Activated naive CD4-positive, alpha-beta T cell treated with anti-CD3 and anti-CD28 coated beads, Interleukin-2, amount 50 U/mL, for 16 hours (primary cell): ENCODE measurements at regions not wholly inside any gene's neighbourhood (a gene's known extent, or its start where the extent isn't known, plus 50 kb on each side); places are given as distances from the start of the nearest gene placed in this dataset.

Experiments
- DNase-seq: peaks from one replicate; pipeline ENCODE4 v3.0.0-alpha.2; 2020

DNA sequence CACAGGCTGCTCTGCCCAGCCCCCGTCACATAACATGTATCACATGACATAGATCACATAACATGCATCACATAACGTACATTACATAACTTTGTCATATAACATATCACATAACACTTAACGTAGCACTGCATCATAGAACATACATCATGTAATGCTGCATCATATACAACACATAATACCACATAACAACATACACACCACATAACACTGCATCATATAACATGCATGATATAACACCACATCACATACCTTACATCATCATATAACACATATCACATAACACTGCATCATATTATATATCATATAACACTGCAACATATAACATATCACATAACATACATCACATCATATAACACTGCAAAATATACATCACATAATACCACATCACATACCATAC is 83.8 kb downstream of the AXIN2 start:
- no peak for DNase-seq

DNA sequence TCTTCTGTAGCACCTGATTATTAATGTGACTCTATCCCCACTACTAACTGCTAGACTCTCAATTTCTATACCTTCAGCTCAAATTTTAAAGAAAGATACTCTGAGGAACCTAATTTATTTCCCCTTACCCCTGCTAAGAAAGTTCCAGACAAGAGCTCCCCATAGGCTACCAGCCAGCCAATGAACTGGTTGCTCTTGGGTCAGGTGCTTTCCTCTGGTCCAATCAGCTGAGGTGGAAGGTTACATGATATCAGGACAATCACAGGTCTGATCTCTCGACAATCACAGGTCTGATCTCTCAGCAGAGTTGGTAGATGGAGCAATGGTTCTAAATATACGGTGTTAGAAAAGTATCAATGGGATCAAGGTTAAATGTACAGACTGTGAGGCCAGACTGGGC is 86.8 kb downstream of the AXIN2 start:
- DNase-seq, result no peak

DNA sequence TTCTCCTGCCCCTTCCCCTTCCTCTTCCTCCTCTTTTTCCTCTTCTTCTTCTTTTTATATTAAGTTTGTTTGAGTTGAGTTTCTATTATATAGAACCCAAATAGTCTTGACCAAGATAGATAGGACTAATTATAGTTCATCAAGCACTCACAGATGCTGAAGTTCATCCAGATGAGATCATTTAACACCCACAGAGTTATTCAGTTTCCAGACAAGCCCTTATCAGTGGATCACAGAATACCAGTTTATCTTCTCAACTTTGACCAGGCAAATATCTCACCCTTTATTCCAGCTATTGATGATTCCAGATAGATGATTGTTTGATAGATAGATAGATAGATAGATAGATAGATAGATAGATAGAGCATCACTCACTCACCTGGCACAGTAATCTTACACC is 87.5 kb downstream of the AXIN2 start:
- no peak for DNase-seq

DNA sequence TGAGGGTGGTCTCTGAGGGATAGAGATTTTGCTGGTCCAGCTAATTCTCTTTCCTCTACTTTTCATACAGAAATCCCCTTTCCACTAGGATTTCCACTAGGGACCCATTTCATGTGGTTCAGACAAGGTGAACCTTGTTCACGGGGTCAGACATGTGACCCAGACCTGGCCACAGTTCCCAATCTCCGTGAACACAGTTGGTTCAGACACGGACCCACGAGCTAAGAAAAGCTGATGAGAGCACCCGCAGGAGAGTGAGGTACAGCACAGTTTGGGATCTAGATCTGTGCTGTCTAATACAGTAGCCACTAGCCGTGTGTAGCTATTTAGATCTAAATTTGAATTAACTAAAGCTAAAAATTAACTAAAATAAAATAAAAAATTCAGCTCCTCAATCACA is 88.1 kb downstream of the AXIN2 start:
- DNase-seq, result no peak

DNA sequence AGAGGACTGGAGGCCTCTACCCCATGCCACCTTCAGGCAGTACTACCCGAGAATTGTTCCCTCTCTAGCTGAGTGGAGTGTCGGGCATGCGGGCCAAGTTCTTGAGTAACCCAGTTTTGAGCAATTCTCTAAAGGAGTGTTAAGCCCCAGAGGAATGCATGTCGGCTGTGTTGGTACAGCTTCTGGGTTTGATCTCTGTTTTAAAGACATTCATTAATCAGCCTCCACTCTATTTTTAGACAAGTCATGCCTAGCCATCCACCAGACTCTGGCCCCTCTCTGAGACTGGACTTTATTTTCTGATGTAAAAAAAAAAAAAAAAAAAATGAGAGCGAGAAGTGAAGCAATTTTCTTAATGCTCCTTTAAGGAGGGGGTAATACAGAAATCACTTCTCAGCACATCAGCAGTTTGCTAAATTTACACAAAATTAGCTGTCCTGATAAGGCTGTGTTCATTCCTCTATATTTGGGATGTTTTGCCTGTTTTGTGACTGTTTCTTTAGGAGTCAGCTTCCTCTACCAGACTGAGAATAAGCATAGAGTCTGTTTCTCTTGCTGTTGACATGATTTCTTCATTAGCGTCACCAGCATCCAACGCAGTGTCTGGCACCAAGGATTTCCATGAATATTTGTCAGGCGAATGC is 88.7 kb downstream of the AXIN2 start:
- no peak for DNase-seq

DNA sequence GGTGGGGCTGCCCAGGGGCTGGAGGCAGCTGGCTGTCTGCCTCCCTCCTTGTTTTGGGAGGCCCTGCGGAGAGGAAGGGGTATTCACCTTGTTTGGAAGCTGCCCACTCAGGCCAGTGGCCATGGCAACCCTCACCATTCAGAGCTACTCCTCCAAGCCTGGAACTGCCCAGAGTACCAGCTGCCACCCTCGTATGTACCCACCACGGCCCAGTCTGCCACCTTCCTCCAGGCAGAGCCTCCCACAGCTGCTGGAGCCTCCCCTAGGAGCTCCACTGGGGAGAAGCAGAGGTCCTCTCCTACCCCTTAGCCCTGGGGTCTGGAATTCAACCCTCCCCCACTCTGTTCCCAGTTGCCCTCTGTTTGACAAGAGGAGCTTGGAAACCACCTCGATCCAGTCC is 90.7 kb downstream of the AXIN2 start:
- no peak for DNase-seq

DNA sequence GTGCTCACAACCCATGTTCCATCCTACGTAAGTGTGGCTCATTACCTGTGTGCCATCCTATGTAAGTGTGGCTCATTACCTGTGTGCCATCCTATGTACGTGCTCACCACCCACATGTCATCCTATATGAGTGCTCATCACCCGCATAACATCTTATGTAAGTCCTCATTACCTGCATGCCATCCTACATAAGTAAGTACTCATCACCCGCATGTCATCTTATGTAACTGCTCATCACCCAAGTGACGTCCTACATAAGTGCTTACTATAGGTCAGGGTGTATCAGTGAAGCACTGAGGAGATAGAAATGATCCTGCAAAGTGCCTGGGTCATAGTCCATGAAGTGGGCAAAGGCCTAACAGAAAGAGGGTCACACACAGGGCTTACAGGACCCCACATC is 93.1 kb downstream of the AXIN2 start:
- no peak for DNase-seq

DNA sequence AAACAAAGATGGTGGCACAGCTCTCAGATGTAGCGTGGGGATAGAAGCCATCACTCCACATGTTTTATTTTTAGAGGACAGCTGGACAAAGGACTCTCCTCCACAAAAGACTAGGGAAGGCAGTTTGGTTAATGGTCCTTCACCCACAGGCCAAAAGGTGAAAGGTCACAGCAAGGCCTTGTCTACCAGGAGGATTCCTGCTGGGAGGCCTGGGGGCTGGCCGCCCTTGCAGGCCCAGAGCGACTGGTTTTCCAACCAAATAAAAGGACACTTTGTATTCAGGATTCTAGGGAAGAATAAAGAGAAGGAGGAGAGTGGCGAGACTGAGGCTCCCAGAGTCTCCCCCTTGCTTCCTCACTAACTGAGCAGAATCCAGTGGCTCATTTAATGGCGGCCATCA is 94.3 kb downstream of the AXIN2 start:
- no peak for DNase-seq

DNA sequence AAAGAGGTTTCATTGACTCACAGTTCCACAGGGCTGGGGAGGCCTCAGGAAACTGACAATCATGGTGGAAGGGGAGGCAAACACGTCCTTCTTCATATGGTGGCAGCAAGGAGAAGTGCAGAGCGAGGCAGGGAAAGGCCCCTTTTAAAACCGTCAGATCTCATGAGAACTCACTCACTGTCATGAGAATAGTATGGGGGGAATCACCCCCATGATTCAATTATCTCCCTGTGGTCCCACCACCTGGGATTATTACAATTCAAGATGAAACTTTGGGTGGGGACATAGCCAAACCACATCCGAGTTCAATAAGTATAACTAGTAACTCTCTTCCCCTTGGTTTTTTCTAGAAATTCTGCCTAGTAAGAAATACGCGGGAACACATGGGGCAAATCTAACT is 94.9 kb downstream of the AXIN2 start:
- no peak for DNase-seq

DNA sequence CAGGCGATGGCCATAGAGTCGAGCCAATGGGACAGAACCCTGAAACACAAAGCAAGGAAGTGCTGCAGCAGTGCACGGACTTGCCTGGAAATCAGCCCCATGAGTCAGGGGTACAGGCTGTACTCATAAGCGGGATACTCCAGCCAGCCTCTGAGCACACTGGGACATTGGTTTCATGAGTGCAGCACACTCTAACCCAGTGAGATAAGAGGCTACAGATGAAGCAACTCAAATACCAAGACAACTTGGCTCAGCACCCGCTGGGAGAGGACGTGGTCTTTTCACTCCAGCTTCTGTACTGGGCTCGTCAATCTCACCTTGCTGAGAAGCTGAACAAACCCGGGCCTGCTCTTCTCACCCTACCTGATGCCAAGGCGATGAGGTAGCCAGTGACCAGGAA is 98.2 kb downstream of the AXIN2 start:
- DNase-seq, result no peak

DNA sequence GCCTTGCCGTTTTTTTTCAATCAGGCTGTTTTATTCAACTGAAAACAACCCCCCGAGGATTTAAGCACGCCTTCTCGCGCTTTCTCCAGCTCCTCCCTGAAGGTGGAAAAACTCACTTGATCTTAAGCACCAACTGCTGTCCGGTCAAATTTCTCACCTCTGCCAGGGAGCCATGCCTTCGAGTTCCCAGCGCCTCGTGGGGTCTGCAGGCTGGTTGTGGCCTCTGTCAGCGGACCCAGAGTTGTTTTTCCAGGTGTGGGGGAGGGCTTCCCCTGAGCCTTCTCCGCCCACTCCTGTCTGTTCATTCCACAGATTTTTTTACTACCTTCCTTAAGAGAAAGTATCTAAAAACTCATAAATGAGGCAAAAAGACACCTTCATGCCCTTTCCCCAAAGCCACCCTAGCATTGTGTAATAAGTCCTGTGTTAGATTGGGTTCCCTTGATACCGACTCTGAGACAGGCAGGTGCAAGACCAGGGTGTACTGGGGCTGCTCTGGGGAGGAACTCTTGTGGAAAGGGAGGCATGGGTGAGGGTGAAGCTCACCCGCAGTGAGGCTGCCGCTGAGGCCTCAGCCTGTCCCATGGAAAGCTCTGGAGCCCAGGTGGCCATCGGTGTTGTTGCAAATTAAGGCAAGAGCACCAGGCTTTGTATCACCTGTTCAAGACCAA is 101.6 kb downstream of the AXIN2 start:
- no peak for DNase-seq

DNA sequence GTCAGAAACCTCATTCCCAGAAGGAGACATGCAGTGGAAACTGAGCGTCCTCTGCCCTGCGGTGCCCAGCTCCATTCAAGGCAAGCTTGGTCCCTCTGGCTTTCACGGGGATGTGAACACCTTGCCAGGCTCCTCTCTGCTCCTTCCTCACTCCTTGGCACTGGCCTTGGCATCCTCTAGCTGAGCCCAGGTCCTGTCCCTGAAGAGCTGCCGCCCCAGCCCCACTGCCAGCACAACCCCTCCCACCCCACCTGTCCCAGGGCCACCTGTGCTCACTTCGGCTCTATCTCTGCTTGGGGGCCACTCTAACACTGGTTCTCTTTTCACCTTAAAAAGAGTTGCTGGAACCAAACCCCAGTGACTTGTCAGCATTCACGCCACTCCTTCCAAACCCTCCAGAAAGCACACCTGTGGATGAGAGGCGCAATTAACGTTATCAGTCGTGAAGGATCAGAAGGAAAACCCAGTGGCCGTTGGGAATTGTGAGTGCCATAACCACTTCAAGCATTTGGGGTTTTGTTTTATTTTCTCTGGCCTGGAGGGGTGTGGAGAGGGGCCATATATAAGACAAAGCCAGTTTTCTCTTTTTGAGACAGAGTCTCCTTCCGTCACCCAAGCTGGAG is 103.7 kb downstream of the AXIN2 start:
- DNase-seq, result no peak

DNA sequence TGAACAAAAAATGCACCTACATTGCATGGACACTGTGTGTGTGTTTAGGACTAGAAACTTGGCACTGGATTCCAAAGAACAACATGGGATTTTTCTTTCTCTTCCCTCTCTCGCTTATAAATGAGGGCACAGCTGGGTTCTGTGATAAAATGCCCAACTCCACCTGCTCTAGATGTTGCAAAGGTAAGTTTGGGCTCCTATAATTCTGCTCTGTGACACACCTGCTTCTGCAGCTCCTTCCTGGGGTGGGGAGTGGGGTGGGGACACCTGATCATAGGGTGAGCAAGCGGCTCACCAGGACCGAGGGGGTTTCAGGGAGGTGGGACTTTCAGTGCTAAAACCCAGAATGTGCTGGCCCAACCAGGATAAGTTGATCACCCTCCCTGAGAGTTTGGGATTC is 104.3 kb downstream of the AXIN2 start:
- DNase-seq, result no peak

DNA sequence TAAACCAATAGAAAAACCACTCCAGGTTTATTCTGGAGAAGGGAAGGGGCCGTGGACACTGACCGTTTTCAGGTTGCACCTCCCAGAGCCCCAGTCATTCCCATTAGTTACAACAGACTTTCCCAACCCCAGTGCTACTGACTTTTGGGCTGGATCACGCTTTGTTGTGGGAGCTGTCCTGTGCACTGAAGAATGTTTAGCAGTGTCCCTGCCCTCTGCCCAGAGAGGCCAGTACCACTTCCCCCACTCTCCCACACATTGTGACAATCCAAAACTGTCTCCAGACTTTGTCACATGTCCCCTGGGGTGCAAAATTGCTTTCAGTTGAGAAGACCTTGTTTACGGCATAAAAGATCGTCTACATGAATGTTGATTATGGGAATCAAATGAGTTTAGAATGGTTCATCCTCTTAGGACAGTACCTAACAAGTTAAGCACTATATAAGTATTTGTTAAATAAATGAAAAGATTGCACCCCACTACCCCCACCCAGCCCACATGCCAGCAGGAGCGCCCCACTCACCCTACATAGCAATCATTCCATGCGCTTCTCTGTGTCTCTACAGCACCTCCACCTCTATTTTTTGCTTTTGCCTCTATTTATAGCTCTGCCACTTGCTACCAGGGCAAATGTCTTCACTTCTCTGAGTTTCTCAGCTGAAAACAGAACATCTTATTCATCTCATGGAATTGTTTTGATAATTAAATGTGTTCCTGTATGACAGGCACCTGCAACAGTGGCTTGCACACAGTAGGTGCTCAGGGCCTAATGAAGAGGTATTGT is 104.9 kb downstream of the AXIN2 start:
- DNase-seq, result no peak

DNA sequence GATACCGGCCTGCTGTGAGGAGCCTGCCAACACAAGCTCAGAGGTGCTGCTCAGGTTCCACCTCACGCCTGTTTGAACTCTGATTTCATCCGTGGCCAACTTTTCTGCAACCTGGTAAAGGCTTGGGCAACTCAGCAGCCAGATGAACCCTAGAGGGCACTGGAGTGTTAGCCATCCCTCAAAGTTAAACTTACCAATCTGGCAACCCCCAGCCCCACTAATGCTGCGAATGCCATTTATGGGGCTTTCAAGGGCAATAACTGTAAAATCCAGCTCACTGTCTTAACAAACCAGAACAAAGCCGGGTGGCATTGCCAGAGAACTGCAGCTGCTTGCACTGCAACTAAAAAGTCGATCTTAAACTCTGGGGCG is 105.5 kb downstream of the AXIN2 start:
- DNase-seq, result peak; percentile 17

DNA sequence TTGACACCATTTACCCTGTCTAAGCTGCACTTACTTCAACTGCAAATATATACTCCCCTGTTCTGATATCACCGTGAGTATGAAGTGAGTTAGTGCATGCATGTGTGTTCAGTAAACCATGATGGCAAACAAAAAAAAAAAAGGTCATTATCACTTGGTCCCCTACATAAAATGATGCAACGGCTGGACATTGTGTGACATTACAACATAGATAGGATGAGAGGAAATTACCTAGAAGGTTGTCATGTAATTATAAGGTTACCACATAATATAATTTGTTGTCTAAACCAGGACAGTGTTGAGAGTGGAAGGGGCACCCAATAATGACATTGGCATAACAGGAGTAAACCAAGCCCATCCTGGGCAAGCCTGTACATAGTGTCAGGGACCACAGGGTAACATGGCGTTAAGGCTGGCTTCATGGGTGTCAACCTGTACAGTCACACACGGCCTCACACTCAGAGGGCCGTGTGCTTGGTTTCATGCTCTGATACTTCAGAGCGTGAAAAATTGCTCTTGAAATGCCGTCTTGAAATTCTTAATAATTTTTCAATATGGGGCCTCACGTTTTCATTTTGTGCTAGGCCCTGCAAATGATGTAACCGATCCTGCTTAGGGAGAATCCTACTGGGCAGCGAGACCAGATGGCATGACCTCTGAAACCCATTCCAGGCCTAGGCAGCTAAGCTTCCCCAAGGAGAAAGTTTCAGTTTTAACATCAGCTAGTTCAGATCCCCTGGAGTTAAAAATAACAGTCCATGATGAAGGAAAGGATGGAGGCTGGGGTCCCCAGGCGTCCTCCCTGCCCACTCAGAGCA is 106.1 kb downstream of the AXIN2 start:
- DNase-seq, result no peak

DNA sequence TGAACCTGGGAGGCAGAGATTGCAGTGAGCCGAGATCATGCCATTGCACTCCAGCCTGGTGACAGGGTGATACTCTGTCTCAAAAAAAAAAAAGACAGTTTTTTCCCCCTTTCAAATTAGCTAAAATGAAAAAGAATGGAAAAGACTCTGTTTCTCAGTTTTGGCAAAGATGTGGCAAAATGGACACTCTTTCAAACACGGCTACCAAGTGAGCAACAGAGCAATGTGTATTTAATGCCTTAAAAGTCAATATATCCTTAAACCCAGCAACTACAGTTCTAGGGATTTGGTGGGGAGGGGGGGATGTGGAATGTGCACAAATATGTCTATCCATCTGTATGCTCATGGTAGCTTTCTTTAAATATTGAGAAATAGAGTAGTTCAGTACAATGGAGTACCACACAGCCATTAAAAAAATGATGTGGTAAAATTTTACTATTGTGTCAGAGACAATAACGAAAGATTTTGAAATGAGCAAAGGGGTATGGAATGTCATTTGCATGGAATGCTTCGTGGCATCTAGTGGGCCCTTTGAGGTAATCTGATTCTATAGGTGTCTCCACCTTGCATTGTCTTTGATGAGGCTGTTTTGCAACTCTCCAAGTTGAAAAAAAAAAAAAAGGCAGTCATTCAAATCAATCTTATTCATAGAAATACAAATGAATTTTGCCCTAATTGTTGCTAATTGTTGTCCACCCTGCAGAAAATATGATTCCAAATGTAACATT is 108.1 kb downstream of the AXIN2 start:
- no peak for DNase-seq

DNA sequence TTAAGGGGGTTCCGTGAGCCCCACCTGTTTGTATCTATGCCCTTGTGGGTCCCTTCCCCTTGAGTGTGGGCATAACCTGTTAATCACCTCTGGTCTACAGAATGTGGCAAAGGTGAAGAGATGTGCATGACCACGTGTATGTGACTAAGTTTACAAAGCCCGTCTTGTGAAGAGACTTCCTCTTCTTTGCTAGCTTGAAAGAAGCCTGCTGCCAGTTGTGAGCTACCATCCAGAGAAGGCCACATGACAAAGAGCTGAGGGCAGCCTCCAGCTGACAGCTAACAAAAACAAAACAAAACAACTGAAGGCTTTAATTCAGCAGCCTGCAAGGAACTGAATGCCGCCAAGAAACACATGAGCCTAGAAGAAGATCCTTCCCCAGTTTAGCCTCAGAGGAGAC is 112.0 kb downstream of the AXIN2 start:
- DNase-seq, result no peak

DNA sequence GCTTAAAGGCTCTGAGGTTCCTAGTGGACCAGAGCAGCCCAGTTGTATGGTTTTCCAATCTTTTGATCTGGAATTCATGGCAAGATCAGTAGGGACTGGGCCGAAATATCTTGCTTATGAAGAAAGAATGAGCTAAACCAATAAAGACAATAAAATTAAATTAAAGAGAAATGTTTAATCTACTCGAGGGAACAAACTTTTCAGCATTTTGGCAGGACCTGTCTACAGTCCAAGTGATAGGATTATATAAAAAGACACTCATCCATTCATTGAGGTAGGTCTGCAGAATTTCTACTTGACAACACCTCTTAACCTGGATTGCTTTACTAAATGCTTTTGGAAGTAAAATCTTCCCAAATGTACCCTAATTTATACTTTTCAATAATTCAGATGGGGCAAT is 113.6 kb downstream of the AXIN2 start:
- DNase-seq, result no peak

DNA sequence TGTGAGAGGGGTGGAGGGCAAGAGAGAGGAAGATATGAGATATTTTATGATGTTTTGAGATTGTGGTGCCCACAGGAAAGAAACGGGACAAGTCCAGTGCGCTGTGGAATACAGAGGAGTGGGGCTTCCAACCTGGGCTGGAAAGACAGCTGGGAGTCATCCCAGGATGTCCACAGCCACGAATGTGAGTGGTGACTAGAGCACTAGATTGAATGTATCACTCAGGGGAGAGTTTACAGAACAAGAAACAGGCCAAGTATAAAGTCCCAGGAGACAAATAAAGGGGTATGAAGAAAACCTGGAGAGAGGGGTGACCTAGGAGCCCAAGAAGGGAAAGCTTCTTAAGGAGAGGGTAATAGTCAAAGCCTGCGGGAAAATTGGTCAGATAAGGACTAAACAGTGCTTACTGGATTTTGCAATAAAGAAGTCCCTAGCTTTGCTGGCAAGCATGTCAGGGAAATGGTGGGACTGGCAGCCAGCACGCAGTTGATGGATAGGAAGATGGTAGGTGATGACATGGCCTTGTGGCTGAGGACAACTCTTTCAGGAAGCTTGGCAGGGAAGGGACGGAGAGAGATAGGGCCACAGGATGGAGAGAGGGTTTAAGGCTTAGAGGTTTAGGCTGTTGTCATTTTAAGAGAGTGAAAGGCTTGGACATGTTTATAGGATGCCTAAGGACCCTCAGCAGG is 114.5 kb downstream of the AXIN2 start:
- DNase-seq, result no peak

DNA sequence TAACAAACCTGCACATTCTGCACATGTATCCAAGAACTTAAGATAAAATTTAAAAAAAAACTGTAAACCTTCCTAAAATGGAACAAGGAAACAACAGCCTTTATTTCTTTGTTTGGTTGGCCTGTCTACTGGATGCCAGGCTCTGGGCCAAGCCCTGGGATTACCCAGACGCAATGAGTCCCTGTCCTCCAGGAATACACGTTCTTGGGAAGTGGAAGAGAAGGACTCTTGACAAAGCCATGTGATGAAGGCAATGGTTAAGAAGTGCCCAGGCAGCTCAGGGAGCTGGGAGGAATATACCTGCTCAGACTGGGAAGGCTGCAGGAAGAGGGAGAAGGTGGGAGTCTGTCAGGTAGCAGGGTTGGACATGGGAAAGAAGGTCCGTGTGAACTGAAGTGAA is 115.4 kb downstream of the AXIN2 start:
- DNase-seq, result no peak

DNA sequence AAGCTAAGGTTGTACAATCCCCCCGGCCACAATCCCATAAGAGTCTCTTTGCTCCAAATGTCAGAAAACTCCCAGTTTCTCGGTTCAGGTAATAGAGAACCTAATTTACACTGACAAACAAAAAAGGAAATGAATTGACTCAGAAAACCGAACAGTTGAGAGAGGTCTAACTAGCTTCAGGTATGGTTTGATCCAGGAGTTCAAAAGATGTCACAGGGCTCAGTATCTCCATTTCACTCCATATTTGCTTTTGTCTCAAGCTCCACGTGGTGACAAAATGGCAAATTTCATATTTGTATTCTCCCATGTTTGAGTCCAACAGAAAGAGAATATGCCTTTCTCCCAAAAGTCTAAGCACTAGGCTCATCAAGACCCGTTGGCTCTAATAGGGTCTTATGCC is 117.4 kb downstream of the AXIN2 start:
- no peak for DNase-seq
